Activated T-helper 1 cell treated with anti-CD3 and anti-CD28 coated beads, Interleukin-12 subunit alpha, Interleukin-12 subunit beta, Interleukin-2, Interleukin-4 antibody, amounts not matched to agents 30 ng/mL and 10 ng/mL and 1 ng/mL, durations not matched to agents 14 hours and 24 hours and 36 hours (primary cell): ENCODE measurements at regions not wholly inside any gene's neighbourhood (a gene's known extent, or its start where the extent isn't known, plus 50 kb on each side); places are given as distances from the start of the nearest gene placed in this dataset.

Experiments used
- DNase-seq: peaks from one replicate; pipeline ENCODE4 v3.0.0; 2021; ENCODE audit warnings: low spot score
- H3K27ac Mint-ChIP-seq: one replicate; pipeline ENCODE4 v1.8.0; 2021; ENCODE audit warnings: mild to moderate bottlenecking, mixed read lengths
- H3K27me3 Mint-ChIP-seq: one replicate; pipeline ENCODE4 v1.8.0; 2022; ENCODE audit warnings: mild to moderate bottlenecking, moderate library complexity, mixed read lengths; ENCODE audit not compliant: insufficient read depth
- H3K36me3 Mint-ChIP-seq: one replicate; pipeline ENCODE4 v1.8.0; 2021; ENCODE audit warnings: low read depth, mixed read lengths
- H3K4me1 Mint-ChIP-seq: one replicate; pipeline ENCODE4 v1.8.0; 2021; ENCODE audit warnings: low read depth, mixed read lengths
- H3K4me3 Mint-ChIP-seq: one replicate; pipeline ENCODE4 v1.8.0; 2021; ENCODE audit warnings: mild to moderate bottlenecking, moderate library complexity, mixed read lengths
- H3K9me3 Mint-ChIP-seq: one replicate; pipeline ENCODE4 v1.8.0; 2021; ENCODE audit warnings: mixed read lengths
- intact Hi-C: fragments of 100-400 bp; cut with micrococcal nuclease; formaldehyde crosslinking; loops from one replicate; pipeline ENCODE4 v1.15.1; 2024

DNA sequence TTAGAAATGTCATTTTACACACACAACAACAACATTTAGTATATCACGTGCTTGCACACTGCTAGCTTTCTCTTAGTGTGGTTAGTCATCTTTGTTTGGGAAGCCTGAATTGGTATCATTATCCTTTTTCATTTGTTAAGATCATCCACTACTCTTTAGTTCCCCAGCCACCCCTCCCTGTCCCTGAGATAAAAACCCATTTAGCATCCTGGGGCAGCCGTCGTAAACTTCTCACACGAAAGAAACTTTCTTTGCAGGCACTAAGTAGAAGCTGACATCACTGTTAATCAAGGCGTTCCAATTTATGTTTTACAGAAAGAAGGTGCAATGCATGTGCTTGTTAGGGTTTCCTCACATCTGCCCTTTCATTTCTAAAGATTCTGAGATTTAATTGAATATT, 475.1 kb upstream of the FZD8 start:
- intact Hi-C loops: no loop called here
- Mint-ChIP-seq H3K27me3 (no peaks in the 10 kb centered on the region), H3K4me3 (no peak overlapping the region), H3K9me3 (peaks cover 3% of the 10 kb centered on the region), H3K36me3 (no peaks in the 10 kb centered on the region), H3K27ac (no peak overlapping the region), H3K4me1 (no peaks in the 10 kb centered on the region)
- no peak for DNase-seq

DNA sequence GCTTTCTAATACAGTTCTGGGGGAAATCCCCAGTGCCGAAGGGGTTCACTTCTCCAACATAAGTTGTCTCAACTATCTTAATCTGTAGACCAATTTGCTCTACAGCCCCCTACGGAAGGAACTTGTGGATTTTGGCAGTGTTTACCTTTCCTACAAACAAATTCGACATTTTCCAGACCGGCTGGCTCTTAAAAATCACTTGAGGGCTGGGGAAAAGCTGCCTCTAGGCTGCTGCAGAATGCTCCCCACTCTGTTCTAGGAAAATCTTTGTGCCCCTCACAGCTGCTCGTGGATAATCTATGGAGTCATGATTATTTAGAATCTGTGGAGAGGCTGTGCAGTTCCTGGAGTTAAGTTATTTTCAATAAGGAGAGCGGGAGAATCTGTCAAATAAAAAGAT, 474.6 kb upstream of the FZD8 start:
- Mint-ChIP-seq H3K9me3 (peaks cover 3% of the 10 kb centered on the region), H3K4me1 (no peaks in the 10 kb centered on the region), H3K36me3 (no peaks in the 10 kb centered on the region), H3K27ac (no peak overlapping the region), H3K27me3 (no peaks in the 10 kb centered on the region), H3K4me3 (no peak overlapping the region)
- intact Hi-C loops: no loop called here
- no peak for DNase-seq

DNA sequence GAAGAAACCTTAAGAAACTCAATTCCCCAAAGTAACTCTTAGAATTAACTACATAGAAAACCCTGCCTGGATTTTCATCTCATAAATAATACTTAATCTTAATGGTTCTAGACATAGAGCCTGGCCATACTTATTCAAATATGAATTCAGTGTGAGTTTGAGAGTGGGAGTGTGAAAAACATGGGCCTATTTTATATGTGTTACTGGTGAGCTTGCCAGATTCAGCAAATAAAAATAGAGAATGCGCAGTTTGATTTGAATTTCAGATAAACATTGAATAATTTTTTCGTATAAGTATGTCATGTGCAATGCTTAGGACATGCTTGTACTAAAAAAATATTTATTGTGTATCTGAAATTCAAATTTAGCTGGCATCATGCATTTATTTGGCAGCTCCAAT, 473.9 kb upstream of the FZD8 start:
- H3K4me1 Mint-ChIP-seq: no peaks in the 10 kb centered on the region
- no peaks in the 10 kb centered on the region for H3K27me3 Mint-ChIP-seq
- no peak overlapping the region for H3K27ac Mint-ChIP-seq
- peaks cover 3% of the 10 kb centered on the region for H3K9me3 Mint-ChIP-seq
- intact Hi-C loops: no loop called here
- no peak for DNase-seq
- no peaks in the 10 kb centered on the region for H3K36me3 Mint-ChIP-seq
- no peak overlapping the region for H3K4me3 Mint-ChIP-seq

GRCh38 chr10:36115364-36115763, 473.3 kb upstream of the FZD8 start:
- intact Hi-C loops: no loop called here
- H3K27me3 Mint-ChIP-seq: no peaks in the 10 kb centered on the region
- no peaks in the 10 kb centered on the region for H3K36me3 Mint-ChIP-seq
- H3K9me3 Mint-ChIP-seq: peaks cover 3% of the 10 kb centered on the region
- H3K27ac Mint-ChIP-seq: no peak overlapping the region
- H3K4me1 Mint-ChIP-seq: no peaks in the 10 kb centered on the region
- no peak for DNase-seq
- H3K4me3 Mint-ChIP-seq: no peak overlapping the region

DNA sequence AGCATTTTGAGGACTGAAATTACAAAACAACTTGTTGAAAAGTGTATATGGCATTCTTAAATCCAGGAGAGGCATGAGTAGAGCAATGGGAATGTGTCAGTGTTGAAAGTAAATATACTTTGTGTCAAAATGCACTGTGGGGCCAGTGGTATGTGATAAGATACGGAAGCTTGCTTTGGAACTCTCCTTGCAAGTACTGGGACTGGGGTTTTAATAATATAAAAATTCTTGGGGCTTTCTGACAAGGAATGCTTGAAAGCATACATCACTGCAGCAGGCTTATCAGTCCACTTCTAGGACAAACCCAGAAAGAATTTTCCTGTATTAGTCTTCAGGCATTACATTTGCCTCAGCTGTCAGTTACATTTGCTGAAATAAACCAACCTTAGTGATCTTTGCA, 472.8 kb upstream of the FZD8 start:
- H3K36me3 Mint-ChIP-seq: no peaks in the 10 kb centered on the region
- no peak overlapping the region for H3K4me3 Mint-ChIP-seq
- intact Hi-C loops: no loop called here
- H3K27me3 Mint-ChIP-seq: no peaks in the 10 kb centered on the region
- H3K4me1 Mint-ChIP-seq: no peaks in the 10 kb centered on the region
- no peak overlapping the region for H3K27ac Mint-ChIP-seq
- H3K9me3 Mint-ChIP-seq: peaks cover 3% of the 10 kb centered on the region
- no peak for DNase-seq

DNA sequence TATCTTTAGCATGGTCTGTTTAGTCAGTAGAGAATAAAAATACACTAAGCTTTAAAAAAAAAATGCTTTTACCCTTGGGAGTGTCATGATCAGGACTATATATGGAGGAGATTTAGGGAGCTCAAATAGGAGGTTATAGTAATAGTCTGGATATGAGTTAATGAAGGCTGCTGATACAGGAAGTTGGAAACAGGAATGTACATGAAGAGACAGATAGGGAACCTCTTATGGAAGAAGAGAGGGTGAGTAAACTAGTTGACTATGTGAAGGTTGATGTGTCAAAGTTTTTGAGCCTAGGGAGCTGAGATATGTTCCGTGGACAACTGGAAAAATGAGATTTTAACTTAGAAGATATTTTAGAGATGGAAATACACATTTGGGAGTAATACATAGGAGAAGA, 472.0 kb upstream of the FZD8 start:
- H3K9me3 Mint-ChIP-seq: no peaks in the 10 kb centered on the region
- H3K36me3 Mint-ChIP-seq: no peaks in the 10 kb centered on the region
- intact Hi-C loops: no loop called here
- H3K4me3 Mint-ChIP-seq: no peak overlapping the region
- no peaks in the 10 kb centered on the region for H3K4me1 Mint-ChIP-seq
- no peak overlapping the region for H3K27ac Mint-ChIP-seq
- no peaks in the 10 kb centered on the region for H3K27me3 Mint-ChIP-seq
- no peak for DNase-seq

GRCh38 chr10:36111676-36112075, 469.6 kb upstream of the FZD8 start:
- Mint-ChIP-seq H3K9me3 (peaks cover 3% of the 10 kb centered on the region), H3K27ac (no peak overlapping the region), H3K27me3 (no peaks in the 10 kb centered on the region), H3K4me1 (no peaks in the 10 kb centered on the region), H3K36me3 (no peaks in the 10 kb centered on the region), H3K4me3 (no peak overlapping the region)
- DNase-seq: no peak
- intact Hi-C loops: no loop called here

- no peak for DNase-seq
- Mint-ChIP-seq H3K27ac (no peak overlapping the region), H3K4me3 (no peak overlapping the region), H3K9me3 (peaks cover 3% of the 10 kb centered on the region), H3K4me1 (no peaks in the 10 kb centered on the region), H3K27me3 (no peaks in the 10 kb centered on the region), H3K36me3 (no peaks in the 10 kb centered on the region)
- intact Hi-C loops: no loop called here
Observed at GRCh38 chr10:36110097-36110496, 468.0 kb upstream of the FZD8 start.

DNA sequence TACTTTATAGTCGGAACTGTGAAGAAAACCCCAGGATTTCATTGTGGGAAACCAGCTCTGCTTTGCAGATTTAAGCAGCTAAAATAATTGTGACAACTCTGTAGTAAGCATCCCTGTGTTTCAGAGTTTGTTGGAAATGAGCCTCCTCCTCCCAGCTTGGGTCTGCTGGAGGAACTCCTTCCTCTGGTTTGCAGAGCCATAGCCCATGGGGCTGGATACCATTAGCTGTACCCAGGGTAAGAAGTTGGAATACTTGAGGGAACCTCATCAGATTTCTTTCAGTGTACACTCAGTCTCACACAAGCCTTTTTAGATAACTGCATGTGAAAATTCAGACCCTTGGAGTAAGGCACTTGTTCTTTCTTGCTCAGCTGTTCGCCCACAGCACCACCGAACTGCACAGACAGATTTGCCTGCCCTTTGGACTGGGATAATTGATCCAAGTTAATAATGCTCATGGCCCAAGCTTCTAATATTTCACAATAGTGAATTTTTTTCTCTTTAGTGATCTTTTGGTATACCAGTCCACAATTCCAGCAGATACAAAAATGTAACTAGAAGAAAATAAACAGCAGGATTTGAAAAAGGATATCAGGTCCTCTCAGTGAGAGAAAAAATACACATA, 467.4 kb upstream of the FZD8 start:
- H3K4me3 Mint-ChIP-seq: no peak overlapping the region
- no peaks in the 10 kb centered on the region for H3K36me3 Mint-ChIP-seq
- no peak overlapping the region for H3K27ac Mint-ChIP-seq
- intact Hi-C loops: no loop called here
- peaks cover 3% of the 10 kb centered on the region for H3K9me3 Mint-ChIP-seq
- H3K4me1 Mint-ChIP-seq: no peaks in the 10 kb centered on the region
- no peak for DNase-seq
- H3K27me3 Mint-ChIP-seq: no peaks in the 10 kb centered on the region

- intact Hi-C loops: no loop called here
Observed at GRCh38 chr10:36097696-36098095, 455.6 kb upstream of the FZD8 start.

DNA sequence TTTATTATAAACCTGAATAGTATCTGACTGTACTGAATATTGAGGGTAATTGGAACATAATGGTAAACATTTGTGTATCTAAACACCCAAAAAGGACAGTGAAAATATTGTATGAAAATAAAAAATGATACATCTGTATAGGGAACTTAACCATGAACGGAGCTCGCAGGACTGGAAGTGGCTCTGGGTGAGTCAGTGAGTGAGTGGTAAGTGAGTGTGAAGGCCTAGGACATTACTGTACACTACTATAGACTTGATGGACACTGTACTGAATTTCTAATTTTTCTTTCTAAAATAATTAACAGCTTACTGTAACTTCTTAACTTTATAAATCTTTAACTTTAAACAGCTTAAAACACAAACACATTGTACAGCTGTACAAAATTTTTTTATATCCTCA, 454.5 kb upstream of the FZD8 start:
- Mint-ChIP-seq H3K4me1 (no peaks in the 10 kb centered on the region), H3K9me3 (no peaks in the 10 kb centered on the region), H3K27me3 (no peaks in the 10 kb centered on the region), H3K27ac (no peak overlapping the region), H3K4me3 (no peak overlapping the region), H3K36me3 (no peaks in the 10 kb centered on the region)
- intact Hi-C loops: no loop called here
- no peak for DNase-seq

More at GRCh38 chr10:36097696-36098095, 455.6 kb upstream of the FZD8 start:
- no peak for DNase-seq
- Mint-ChIP-seq H3K27me3 (no peaks in the 10 kb centered on the region), H3K36me3 (no peaks in the 10 kb centered on the region), H3K27ac (no peak overlapping the region), H3K4me3 (no peak overlapping the region), H3K9me3 (no peaks in the 10 kb centered on the region), H3K4me1 (no peaks in the 10 kb centered on the region)

DNA sequence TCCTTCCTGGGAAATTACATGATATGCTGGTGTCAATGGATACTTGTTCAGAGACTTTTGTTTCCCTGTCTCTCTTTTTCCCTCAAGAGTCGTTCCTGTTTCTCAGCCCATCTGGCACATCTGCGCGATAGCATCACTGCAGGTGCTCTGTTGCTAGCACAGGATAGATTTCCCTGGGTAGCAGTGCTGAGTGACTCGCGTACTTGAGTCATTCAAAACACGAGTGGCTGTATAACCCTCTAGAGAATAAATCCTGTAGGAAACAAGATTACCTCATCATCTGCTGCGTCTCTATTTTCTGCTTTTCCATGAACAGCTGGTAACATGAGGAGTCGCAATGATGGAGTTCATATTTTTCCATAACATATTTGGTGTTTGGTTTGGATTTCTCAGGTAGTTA, 452.0 kb upstream of the FZD8 start:
- H3K4me1 Mint-ChIP-seq: no peaks in the 10 kb centered on the region
- H3K4me3 Mint-ChIP-seq: no peak overlapping the region
- intact Hi-C loops: no loop called here
- no peak overlapping the region for H3K27ac Mint-ChIP-seq
- DNase-seq: no peak
- H3K9me3 Mint-ChIP-seq: no peaks in the 10 kb centered on the region
- H3K27me3 Mint-ChIP-seq: no peaks in the 10 kb centered on the region
- no peaks in the 10 kb centered on the region for H3K36me3 Mint-ChIP-seq

- DNase-seq: no peak
- intact Hi-C loops: no loop called here
- Mint-ChIP-seq H3K36me3 (no peaks in the 10 kb centered on the region), H3K9me3 (no peaks in the 10 kb centered on the region), H3K4me3 (no peak overlapping the region), H3K27ac (no peak overlapping the region), H3K27me3 (no peaks in the 10 kb centered on the region), H3K4me1 (no peaks in the 10 kb centered on the region)
Observed at GRCh38 chr10:36092116-36092515, 450.0 kb upstream of the FZD8 start.

DNA sequence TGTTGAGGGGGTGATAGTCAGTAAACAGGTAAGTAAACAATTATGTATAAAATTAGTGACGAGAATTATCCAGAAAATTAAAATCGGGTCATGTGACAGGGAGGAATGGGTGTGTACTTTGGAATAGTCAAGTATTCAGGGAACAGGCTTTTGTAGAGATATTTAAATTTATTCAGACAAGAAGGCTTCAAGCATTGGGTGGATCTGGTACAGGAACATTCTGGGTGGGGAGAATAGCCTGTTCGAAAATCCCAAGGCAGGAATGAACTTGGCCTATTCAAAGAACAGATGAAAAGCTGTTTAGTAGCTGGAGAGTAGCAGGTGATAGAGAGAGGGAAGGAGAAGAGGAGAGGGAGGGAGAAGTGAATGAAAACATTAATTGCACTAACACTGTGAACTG, 448.9 kb upstream of the FZD8 start:
- intact Hi-C loops: no loop called here
- no peaks in the 10 kb centered on the region for H3K4me1 Mint-ChIP-seq

More for the DNA sequence above, 448.9 kb upstream of the FZD8 start:
- H3K27ac Mint-ChIP-seq: no peak overlapping the region
- no peaks in the 10 kb centered on the region for H3K36me3 Mint-ChIP-seq
- no peak overlapping the region for H3K4me3 Mint-ChIP-seq
- H3K9me3 Mint-ChIP-seq: no peaks in the 10 kb centered on the region
- H3K27me3 Mint-ChIP-seq: no peaks in the 10 kb centered on the region
- no peak for DNase-seq
